HEK293T (cell line): ENCODE measurements at regions not wholly inside any gene's neighbourhood (a gene's known extent, or its start where the extent isn't known, plus 50 kb on each side); places are given as distances from the start of the nearest gene placed in this dataset.

ENCODE experiments used
- BHLHE40 ChIP-seq: fragments of 450-650 bp; IDR thresholded peaks from 2 replicates; pipeline ENCODE4 v1.6.1; 2016; ENCODE audit warnings: mild to moderate bottlenecking, moderate library complexity, borderline replicate concordance
- CTBP1 ChIP-seq: fragments of 450-650 bp; IDR thresholded peaks from 2 replicates; pipeline ENCODE4 v1.6.1; 2016; ENCODE audit warnings: borderline replicate concordance
- FOXA1 ChIP-seq: fragments of 450-650 bp; IDR thresholded peaks from 2 replicates; pipeline ENCODE4 v1.6.1; 2016; ENCODE audit warnings: mild to moderate bottlenecking
- FOXM1 ChIP-seq: fragments of 450-650 bp; IDR thresholded peaks from 2 replicates; pipeline ENCODE4 v1.6.1; 2017; ENCODE audit warnings: mild to moderate bottlenecking, borderline replicate concordance
- PKNOX1 ChIP-seq: fragments of 450-650 bp; IDR thresholded peaks from 2 replicates; pipeline ENCODE4 v1.6.1; 2016
- SP1 ChIP-seq: fragments of 450-650 bp; IDR thresholded peaks from 2 replicates; pipeline ENCODE4 v1.6.1; 2017

- TF ChIP-seq FOXA1 (no peak), CTBP1 (no peak), FOXM1 (no peak), PKNOX1 (no peak), BHLHE40 (no peak), SP1 (no peak)
Measured at GRCh38 chr3:193980905-193981304, 155.0 kb upstream of the HES1 start.
